ENCODE measurements at regions not wholly inside any gene's neighbourhood (a gene's known extent, or its start where the extent isn't known, plus 50 kb on each side); places are given as distances from the start of the nearest gene placed in this dataset.
A peak's percentile ranks its signal among the peaks of the same experiment; 100 is the strongest.
"Not testable (repeated sequence)": the region's sequence is repeated elsewhere in the genome, so short reads cannot be mapped to it uniquely, and the experiment has no call there.

- no peak for DNase-seq
Measured at GRCh38 chr10:21363731-21364104, 161.8 kb downstream of the SKIDA1 start.

DNA sequence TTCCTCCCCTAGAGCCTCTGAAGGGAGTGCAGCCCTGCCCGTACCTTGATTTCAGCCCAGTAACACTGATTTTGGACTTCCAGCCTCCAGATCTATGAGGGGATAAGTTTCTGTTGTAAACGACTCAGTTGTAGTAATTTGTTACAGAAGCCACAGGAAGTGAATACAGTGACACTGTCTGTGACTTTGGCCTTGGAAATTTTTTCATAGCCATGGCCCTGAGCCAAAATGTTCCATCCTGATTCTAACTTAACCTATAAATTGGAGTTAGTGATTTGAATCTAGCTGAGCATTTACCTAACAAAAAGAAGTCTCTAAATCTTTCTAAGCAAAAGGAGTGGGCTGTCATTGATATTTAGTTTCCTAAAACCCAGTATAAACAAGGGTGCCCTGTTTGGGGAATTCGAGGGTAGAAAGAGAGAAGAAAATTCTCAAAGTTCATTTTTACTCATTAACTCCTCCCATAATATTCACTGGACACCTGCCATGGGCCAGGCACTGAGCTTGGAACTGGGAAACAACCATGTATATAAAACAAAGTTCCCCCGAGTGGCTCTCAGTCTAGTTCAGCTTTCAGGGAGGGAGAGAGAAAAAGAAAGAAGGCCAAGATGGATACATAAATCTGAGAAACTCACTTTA lies 162.3 kb downstream of the SKIDA1 start:
- no peak for DNase-seq

GRCh38 chr10:21359202-21359601 lies 166.3 kb downstream of the SKIDA1 start:
- no peak for DNase-seq

DNA sequence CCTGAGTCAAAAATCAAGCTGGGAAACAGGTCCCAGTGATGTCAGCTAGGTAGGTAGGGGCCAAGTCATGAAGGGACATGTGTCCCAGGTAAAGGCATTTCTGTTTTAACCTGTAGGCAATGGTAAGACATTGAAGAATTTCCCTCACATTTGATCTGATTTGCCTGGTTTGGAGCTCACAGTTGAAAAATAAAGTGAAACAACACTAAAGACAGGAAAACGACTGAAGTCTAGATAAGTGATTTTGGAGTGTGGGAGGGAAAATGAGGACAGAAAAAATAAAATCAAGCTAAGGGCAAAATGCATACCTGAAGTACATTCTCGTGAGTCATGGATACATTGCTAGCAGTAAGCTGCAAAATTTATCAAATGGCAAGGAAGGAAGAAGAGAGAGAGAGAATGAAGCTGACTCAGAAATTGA lies 169.9 kb downstream of the SKIDA1 start:
- DNase-seq = no peak

- no peak for DNase-seq
Measured at GRCh38 chr10:21352886-21353285, 172.6 kb downstream of the SKIDA1 start.

GRCh38 chr10:21351594-21351993 lies 173.9 kb downstream of the SKIDA1 start:
- not testable (repeated sequence) for DNase-seq

GRCh38 chr10:21349912-21350286 lies 175.6 kb downstream of the SKIDA1 start:
- no peak for DNase-seq

- no peak for DNase-seq
Measured at GRCh38 chr10:21347785-21348170, 177.7 kb downstream of the SKIDA1 start.

- no peak for DNase-seq
Measured at GRCh38 chr10:21347043-21347784, 178.3 kb downstream of the SKIDA1 start.

- DNase-seq = no peak
Measured at GRCh38 chr10:21343087-21343486, 182.4 kb downstream of the SKIDA1 start.

- not testable (repeated sequence) for DNase-seq
Measured at GRCh38 chr10:21342499-21342898, 183.0 kb downstream of the SKIDA1 start.

GRCh38 chr10:21340331-21340730 lies 185.2 kb downstream of the SKIDA1 start:
- no peak for DNase-seq

DNA sequence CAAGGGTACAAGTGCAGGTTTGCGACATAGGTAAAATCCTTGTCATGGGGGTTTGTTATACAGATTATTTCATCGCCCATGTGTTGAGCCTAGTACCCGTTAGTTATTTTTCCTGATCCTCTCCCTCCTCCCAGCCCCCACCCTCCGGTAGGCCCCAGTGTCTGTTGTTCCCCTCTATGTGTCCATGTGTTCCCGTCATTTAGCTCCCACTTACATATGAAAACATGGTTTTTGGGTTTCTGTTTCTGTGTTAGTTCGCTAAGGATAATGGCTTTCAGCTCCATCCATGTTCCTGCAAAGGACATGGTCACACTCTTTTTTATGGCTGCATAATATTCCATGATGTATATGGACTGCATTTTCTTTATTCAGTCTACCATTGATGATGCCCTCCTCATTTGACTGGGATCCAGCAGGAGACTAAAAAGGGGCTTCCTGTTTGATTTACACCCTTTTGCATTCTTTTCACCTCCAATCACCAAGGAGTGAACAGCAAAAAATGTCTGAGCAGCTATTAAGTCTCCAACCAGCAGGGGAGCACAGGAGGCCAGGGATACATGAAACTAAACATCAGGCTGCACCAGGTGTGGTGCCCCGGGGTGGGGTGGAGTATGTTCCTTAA lies 188.2 kb downstream of the SKIDA1 start:
- DNase-seq = no peak

DNA sequence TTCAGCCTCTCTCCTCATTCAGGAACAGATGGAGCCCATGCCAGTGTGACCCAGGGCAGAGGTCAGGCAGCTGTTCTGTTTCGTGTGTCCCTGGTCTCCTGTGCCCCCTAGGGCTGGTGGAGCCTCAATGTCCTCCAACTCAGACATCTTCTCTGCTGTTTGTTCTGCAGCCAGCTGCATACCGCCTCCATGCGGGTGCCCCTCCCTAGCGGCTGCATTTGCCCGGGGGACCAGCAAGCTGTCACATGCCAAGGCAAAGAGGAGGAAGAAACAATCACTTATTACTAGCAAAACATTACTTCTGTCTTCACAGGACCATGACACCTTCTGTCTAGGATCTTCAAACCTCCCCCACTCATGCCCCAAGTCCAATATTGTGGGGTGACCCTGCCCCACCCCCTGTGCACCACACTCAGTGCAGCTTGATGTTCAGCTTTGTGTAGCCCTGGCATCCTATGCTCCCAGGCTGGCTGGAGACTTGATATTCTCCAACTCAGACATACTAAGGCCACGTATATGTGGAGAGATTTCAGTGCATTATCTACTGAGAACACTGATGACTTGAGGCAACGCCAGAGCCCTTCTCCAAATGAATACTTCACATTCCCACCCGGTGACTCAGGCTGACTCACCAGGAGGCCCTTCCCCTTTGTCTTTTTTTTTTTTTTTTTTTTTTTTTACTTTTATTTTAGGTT lies 188.9 kb downstream of the SKIDA1 start:
- DNase-seq = peak; percentile 31

DNA sequence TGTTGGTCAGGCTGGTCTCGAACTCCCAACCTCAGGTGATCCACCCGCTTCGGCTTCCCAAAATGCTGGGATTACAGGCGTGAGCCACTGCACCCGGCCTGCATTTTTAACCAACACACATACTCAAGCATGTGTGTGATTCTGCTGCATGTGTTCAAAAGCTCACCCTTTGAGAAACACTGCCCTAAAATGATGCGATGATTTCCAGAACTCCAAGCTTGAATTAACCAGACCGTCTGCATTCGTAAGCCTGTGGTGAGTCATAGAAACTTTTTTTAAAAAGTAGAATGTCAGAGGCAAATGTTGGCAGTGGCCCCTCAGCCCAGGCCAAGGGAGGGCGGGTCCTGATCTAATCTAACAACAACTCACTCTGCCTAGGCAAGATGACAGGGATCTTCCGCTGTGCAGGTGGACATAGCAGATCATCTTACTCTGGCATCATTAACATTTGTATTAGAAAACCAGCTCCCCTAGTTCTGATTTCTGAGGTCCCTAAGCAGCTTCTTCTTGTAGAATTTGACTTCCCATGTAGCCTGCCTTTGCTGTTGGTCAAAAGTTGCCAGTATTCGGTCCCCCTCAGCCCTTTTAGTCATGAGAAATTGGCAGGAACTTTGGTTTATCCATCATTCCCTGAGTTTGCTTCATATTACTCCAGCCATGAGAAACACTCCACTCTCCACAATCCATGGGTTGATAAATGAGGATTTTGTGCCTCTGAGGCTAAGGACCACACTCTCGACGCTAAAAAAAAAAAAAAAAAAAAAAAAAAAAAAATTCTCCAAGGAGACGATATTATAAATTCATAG lies 190.4 kb downstream of the SKIDA1 start:
- peak; percentile 53 for DNase-seq

DNA sequence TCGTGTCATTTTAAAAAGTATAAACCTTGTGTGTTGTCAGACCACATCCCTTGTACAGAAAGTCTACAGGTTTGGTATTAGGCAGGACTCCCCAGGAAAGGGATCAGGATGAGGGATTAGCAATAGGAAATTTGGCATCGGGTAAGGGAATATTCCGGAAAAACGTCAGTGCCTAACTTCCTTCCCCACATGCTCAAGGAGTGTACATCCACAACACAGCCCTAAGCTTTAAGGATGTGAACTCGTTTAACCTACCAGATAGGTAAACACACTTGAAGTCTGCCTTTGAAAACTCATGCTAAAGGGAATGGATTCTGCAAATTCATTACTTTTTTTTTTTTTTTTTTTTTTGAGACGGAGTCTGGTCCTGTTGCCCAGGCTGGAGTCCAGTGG lies 194.9 kb downstream of the SKIDA1 start:
- no peak for DNase-seq

GRCh38 chr10:21329995-21330627 lies 195.4 kb downstream of the SKIDA1 start:
- DNase-seq = peak; percentile 43

DNA sequence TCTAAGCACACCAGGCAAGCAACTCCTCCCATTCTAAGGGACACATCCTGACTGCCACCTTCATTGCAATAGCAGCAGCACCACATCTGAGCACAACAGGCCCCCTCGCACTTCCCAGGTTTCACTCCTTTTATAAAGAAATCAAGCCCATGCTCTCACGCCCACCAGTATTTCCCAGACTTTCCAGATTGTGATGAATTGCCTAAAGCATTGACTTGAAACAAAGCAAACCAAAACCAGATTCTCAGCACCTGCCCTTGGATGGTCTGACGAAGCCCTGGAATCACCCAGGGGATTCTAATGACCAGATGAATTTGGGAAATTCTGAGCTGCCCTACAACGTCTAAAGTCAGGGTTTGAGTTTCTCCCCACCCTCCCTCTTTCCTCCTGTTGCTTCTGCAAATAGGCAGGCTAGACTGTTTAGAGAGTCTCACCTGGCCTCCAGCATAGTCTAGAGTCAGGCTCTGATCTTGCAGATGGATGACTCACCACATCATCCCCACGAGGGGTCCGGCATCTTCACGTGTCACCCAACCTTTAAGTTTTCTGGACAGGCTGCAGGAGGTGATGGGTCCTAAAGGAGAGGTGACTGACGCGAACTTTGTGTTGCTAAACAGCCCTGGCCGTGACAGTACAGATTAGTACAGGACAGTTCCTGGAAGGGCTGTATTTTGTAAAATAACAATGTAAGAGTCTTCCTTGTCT lies 198.0 kb downstream of the SKIDA1 start:
- no peak for DNase-seq

DNA sequence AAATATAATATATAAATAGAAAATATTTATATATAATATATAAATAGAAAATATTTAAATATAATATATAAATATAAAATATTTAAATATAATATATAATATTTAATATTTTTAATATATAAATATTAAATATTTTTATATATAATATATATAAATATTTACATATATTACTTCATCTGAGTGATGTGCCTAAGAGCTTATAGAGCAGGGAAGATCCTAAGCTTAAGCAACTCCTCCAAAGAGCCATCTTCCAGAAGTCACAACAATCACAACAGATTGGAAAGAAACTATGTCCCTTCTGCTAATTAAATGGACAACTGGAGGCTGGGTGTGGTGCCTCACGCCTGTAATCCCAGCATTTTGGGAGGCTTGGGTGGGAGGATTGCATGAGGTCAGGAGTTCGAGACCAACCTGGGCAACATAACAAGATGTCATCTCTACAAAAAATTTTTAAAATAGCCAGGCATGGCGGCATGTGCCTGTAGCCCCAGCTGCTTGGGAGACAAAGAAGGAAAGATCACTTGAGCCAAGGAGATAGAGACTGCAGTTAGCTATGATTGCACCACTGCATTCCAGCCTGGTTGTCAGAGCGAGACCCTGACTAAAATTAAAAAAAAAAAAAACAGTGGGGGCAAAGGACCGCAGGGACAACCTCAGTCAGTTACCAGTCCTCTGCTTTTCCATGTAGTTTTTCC lies 198.7 kb downstream of the SKIDA1 start:
- DNase-seq = no peak

GRCh38 chr10:21318540-21319167 lies 206.8 kb downstream of the SKIDA1 start:
- DNase-seq = no peak

DNA sequence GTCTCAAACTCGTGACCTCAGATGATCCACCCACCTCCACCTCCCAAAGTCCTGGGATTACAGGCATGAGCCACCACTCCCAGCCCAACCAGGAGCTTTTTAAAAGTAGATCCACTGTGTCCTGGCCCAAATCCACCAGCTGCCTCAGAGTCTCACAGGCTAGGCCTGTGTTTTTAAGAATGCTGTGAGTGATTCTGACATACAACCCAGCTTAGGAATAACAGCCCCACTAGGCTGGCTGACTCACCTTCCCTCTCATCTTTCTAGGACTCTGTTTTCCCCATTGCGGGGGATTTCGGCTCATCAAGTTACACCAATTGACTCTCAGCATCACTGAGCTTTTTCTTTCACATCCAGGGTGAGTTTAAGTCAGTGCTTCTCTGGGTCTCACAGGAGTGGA lies 207.6 kb downstream of the SKIDA1 start:
- no peak for DNase-seq

Data from NCI-H446 treated with DMSO at 0.1 percent for 48 hours (cell line).